Neural cell (in vitro differentiated cells): ENCODE measurements at regions not wholly inside any gene's neighbourhood (a gene's known extent, or its start where the extent isn't known, plus 50 kb on each side); places are given as distances from the start of the nearest gene placed in this dataset.

Experiments
- EZH2 ChIP-seq: fragments of 200-600, 300-800 bp; shearing (Covaris generic), sonication (generic); IDR thresholded peaks from 2 replicates; pipeline ENCODE4 v1.6.1; 2014; ENCODE audit warnings: antibody characterized with exemption, low read length, borderline replicate concordance, mild to moderate bottlenecking; ENCODE audit not compliant: insufficient read depth, poor library complexity, severe bottlenecking
- MXI1 ChIP-seq: fragments of 450-650 bp; conservative IDR thresholded peaks from 2 replicates; pipeline ENCODE4 v1.6.1; 2014; ENCODE audit warnings: antibody characterized with exemption, mild to moderate bottlenecking; ENCODE audit not compliant: poor library complexity, severe bottlenecking
- POLR2AphosphoS5 ChIP-seq: IDR thresholded peaks from 2 replicates; pipeline ENCODE4 v1.6.1; 2012
- RAD21 ChIP-seq: fragments of 450-650 bp; conservative IDR thresholded peaks from 2 replicates; pipeline ENCODE4 v1.6.1; 2014; ENCODE audit warnings: antibody characterized with exemption, mild to moderate bottlenecking, moderate library complexity
- SMC3 ChIP-seq: fragments of 450-650 bp; conservative IDR thresholded peaks from 2 replicates; pipeline ENCODE4 v1.6.1; 2014; ENCODE audit warnings: antibody characterized with exemption, mild to moderate bottlenecking, moderate library complexity; ENCODE audit not compliant: poor library complexity
- TAF1 ChIP-seq: IDR thresholded peaks from 2 replicates; pipeline ENCODE4 v1.6.1; 2012; ENCODE audit warnings: low read depth
- TF ChIP-seq, protein P1 (sequence below): fragments of 450-650 bp; IDR thresholded peaks from 2 replicates; pipeline ENCODE4 v1.5.1; 2014; ENCODE audit warnings: antibody characterized with exemption, mild to moderate bottlenecking, moderate library complexity; ENCODE audit not compliant: poor library complexity, severe bottlenecking
- TF ChIP-seq, protein P2 (sequence below): IDR thresholded peaks from 2 replicates; pipeline ENCODE4 v1.6.1; 2012; ENCODE audit warnings: borderline replicate concordance

DNA sequence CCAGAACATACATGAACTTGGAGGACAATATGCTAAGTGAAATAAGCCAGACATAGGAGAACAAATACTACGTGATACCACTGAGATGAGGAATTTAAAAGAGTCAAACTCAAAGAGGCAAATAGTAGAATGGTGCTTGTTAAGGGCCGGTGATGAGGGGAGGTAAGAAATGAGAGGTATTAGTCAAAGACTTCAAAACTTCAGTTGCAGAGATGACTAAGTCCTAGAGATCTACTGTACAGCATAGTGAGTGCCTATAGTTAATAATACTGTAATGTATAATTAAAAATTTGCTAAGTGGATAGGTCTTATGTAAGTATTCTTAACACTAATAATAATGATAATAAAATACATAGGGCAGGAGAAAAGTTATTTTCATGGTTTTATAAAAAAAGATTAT is 126.9 kb upstream of the VEGFC start:
- TF ChIP-seq, protein P1, sequence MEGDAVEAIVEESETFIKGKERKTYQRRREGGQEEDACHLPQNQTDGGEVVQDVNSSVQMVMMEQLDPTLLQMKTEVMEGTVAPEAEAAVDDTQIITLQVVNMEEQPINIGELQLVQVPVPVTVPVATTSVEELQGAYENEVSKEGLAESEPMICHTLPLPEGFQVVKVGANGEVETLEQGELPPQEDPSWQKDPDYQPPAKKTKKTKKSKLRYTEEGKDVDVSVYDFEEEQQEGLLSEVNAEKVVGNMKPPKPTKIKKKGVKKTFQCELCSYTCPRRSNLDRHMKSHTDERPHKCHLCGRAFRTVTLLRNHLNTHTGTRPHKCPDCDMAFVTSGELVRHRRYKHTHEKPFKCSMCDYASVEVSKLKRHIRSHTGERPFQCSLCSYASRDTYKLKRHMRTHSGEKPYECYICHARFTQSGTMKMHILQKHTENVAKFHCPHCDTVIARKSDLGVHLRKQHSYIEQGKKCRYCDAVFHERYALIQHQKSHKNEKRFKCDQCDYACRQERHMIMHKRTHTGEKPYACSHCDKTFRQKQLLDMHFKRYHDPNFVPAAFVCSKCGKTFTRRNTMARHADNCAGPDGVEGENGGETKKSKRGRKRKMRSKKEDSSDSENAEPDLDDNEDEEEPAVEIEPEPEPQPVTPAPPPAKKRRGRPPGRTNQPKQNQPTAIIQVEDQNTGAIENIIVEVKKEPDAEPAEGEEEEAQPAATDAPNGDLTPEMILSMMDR, result no peak
- no peak for TF ChIP-seq EZH2
- TF ChIP-seq, protein P2, sequence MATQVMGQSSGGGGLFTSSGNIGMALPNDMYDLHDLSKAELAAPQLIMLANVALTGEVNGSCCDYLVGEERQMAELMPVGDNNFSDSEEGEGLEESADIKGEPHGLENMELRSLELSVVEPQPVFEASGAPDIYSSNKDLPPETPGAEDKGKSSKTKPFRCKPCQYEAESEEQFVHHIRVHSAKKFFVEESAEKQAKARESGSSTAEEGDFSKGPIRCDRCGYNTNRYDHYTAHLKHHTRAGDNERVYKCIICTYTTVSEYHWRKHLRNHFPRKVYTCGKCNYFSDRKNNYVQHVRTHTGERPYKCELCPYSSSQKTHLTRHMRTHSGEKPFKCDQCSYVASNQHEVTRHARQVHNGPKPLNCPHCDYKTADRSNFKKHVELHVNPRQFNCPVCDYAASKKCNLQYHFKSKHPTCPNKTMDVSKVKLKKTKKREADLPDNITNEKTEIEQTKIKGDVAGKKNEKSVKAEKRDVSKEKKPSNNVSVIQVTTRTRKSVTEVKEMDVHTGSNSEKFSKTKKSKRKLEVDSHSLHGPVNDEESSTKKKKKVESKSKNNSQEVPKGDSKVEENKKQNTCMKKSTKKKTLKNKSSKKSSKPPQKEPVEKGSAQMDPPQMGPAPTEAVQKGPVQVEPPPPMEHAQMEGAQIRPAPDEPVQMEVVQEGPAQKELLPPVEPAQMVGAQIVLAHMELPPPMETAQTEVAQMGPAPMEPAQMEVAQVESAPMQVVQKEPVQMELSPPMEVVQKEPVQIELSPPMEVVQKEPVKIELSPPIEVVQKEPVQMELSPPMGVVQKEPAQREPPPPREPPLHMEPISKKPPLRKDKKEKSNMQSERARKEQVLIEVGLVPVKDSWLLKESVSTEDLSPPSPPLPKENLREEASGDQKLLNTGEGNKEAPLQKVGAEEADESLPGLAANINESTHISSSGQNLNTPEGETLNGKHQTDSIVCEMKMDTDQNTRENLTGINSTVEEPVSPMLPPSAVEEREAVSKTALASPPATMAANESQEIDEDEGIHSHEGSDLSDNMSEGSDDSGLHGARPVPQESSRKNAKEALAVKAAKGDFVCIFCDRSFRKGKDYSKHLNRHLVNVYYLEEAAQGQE, result no peak
- no peak for TF ChIP-seq POLR2AphosphoS5
- no peak for TF ChIP-seq TAF1
- no peak for TF ChIP-seq MXI1
- TF ChIP-seq SMC3, result no peak
- TF ChIP-seq RAD21, result no peak
